ENCODE measurements at regions not wholly inside any gene's neighbourhood (a gene's known extent, or its start where the extent isn't known, plus 50 kb on each side); places are given as distances from the start of the nearest gene placed in this dataset.

GRCh38 chr9:28912621-28913020 lies 1339.3 kb upstream of the C9orf72 start:
- Histone ChIP-seq H3K4me3 (no peak overlapping the region), H2AFZ (replicated peaks) (no peak overlapping the region), H3F3A (ENCODE audit: low read depth) (no peaks in the 10 kb centered on the region), H3K79me2 (ENCODE audit: low read depth) (no peaks in the 10 kb centered on the region), H3K9ac (no peak overlapping the region), H3K27ac (no peak overlapping the region), H4K20me1 (ENCODE audit: low read depth) (no peaks in the 10 kb centered on the region), H3K4me2 (no peak overlapping the region), H3K4me1 (no peaks in the 10 kb centered on the region), H3K36me3 (no peaks in the 10 kb centered on the region), H3K27me3 (no peaks in the 10 kb centered on the region), H3K9me3 (ENCODE audit: low read depth) (no peaks in the 10 kb centered on the region)
- H3K27me3 Mint-ChIP-seq (ENCODE audit: insufficient read depth, low read depth): peaks cover 4% of the 10 kb centered on the region
- H3K4me1 Mint-ChIP-seq: no peaks in the 10 kb centered on the region
- H3K9me3 Mint-ChIP-seq: no peaks in the 10 kb centered on the region
- no peaks in the 10 kb centered on the region for H3K36me3 Mint-ChIP-seq
- no peak for DNase-seq (ENCODE audit: low spot score)
- H3K27ac Mint-ChIP-seq: no peak overlapping the region
- TF ChIP-seq CTCF (IDR thresholded peaks at IDR 0.05): no peak
- no peak for TF ChIP-seq EZH2 (IDR thresholded peaks at IDR 0.05)
- TF ChIP-seq EZH2phosphoT487 (IDR thresholded peaks at IDR 0.05): no peak
- H3K4me3 Mint-ChIP-seq: no peak overlapping the region

DNA sequence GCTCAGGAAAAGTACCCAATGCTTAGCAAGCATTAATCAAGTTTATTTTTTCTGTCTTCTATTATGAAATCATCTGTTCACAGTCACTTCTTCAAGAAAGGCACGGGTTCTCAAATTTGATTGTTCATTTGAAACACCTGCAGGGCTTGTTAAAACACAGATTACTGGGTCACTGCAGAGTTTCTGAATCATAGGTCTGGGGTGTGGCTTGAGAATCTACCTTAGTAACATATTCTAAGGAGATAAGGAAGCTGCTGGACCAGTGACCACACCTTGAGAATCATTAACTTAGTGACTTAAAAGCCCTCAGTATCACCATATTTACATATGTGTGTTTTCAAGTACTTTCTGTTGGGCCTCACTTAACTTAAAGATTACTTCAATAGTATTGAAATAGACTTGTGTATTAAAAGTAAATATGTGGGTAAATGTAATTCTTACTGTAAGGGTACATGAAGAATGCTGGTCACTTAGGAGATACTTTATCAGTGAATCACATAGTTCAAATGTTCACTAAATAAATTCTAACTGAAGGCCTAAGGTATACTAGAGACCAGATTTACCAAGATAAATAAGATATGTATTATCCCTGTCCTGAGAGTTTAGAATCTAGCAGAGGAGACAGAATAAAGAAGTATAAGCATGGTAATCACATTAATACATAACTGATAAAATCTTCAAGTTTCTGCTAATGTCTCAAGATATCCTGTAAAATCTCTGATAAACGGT lies 1342.1 kb upstream of the C9orf72 start:
- no peaks in the 10 kb centered on the region for H3K4me1 Mint-ChIP-seq
- no peak overlapping the region for H3K4me3 Mint-ChIP-seq
- no peak for TF ChIP-seq EZH2phosphoT487 (IDR thresholded peaks at IDR 0.05)
- TF ChIP-seq EZH2 (IDR thresholded peaks at IDR 0.05): no peak
- TF ChIP-seq CTCF (IDR thresholded peaks at IDR 0.05): no peak
- H4K20me1 ChIP-seq (ENCODE audit: low read depth): no peaks in the 10 kb centered on the region
- no peak overlapping the region for H3K9ac ChIP-seq
- no peaks in the 10 kb centered on the region for H3K4me1 ChIP-seq
- no peak overlapping the region for H3K4me3 ChIP-seq
- no peak overlapping the region for H3K27ac Mint-ChIP-seq
- no peak overlapping the region for H2AFZ ChIP-seq (replicated peaks)
- no peaks in the 10 kb centered on the region for H3K9me3 ChIP-seq (ENCODE audit: low read depth)
- DNase-seq (ENCODE audit: low spot score): no peak
- no peaks in the 10 kb centered on the region for H3F3A ChIP-seq (ENCODE audit: low read depth)
- H3K36me3 ChIP-seq: no peaks in the 10 kb centered on the region
- H3K9me3 Mint-ChIP-seq: no peaks in the 10 kb centered on the region
- H3K27ac ChIP-seq: no peak overlapping the region
- H3K79me2 ChIP-seq (ENCODE audit: low read depth): no peaks in the 10 kb centered on the region
- H3K27me3 ChIP-seq: no peaks in the 10 kb centered on the region
- no peak overlapping the region for H3K4me2 ChIP-seq
- H3K27me3 Mint-ChIP-seq (ENCODE audit: insufficient read depth, low read depth): peaks cover 4% of the 10 kb centered on the region
- no peaks in the 10 kb centered on the region for H3K36me3 Mint-ChIP-seq

DNA sequence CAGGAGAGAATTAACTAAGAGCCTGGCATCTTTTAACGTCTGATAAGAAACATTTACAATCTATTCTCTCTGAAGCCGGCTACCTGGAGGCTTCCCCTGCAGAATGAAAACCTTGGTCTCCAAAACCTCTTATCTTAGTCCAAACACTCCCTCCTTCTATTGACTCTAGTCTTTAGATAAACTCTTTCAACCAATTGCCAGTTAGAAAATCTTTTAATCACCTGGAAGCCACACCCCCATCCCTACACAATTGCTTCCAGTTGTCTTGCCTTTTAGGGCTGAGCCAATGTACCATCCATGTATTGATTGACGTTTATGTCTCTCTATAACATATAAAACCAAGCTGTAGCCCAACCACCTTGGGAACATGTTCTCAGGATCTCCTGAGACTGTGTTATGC lies 1343.1 kb upstream of the C9orf72 start:
- Histone ChIP-seq H3K4me1 (no peaks in the 10 kb centered on the region), H3F3A (ENCODE audit: low read depth) (no peaks in the 10 kb centered on the region), H3K36me3 (no peaks in the 10 kb centered on the region), H3K79me2 (ENCODE audit: low read depth) (no peaks in the 10 kb centered on the region), H3K27ac (no peak overlapping the region), H4K20me1 (ENCODE audit: low read depth) (no peaks in the 10 kb centered on the region), H3K9me3 (ENCODE audit: low read depth) (no peaks in the 10 kb centered on the region), H3K4me2 (no peak overlapping the region), H3K27me3 (no peaks in the 10 kb centered on the region), H3K9ac (no peak overlapping the region), H2AFZ (replicated peaks) (no peak overlapping the region), H3K4me3 (no peak overlapping the region)
- Mint-ChIP-seq H3K4me1 (no peaks in the 10 kb centered on the region), H3K9me3 (no peaks in the 10 kb centered on the region), H3K27ac (no peak overlapping the region), H3K27me3 (ENCODE audit: insufficient read depth, low read depth) (peaks cover 6% of the 10 kb centered on the region), H3K4me3 (no peak overlapping the region), H3K36me3 (no peaks in the 10 kb centered on the region)
- TF ChIP-seq EZH2 (IDR thresholded peaks at IDR 0.05) (no peak), EZH2phosphoT487 (IDR thresholded peaks at IDR 0.05) (no peak), CTCF (IDR thresholded peaks at IDR 0.05) (no peak)
- no peak for DNase-seq (ENCODE audit: low spot score)

Data from neural progenitor cell (in vitro differentiated cells).